ENCODE measurements at regions not wholly inside any gene's neighbourhood (a gene's known extent, or its start where the extent isn't known, plus 50 kb on each side); places are given as distances from the start of the nearest gene placed in this dataset.

- TF ChIP-seq EP300 (IDR thresholded peaks at IDR 0.05; ENCODE audit: borderline replicate concordance): no peak
- TF ChIP-seq FOXM1 (IDR thresholded peaks at IDR 0.05; ENCODE audit: borderline replicate concordance, low read depth): no peak
- no peak for TF ChIP-seq TCF12 (IDR thresholded peaks at IDR 0.05; ENCODE audit: low read depth)
- TF ChIP-seq NFIC (IDR thresholded peaks at IDR 0.05): no peak
- no peak for TF ChIP-seq ZBTB7A (IDR thresholded peaks at IDR 0.05; ENCODE audit: low read depth)
- TF ChIP-seq, protein P1, sequence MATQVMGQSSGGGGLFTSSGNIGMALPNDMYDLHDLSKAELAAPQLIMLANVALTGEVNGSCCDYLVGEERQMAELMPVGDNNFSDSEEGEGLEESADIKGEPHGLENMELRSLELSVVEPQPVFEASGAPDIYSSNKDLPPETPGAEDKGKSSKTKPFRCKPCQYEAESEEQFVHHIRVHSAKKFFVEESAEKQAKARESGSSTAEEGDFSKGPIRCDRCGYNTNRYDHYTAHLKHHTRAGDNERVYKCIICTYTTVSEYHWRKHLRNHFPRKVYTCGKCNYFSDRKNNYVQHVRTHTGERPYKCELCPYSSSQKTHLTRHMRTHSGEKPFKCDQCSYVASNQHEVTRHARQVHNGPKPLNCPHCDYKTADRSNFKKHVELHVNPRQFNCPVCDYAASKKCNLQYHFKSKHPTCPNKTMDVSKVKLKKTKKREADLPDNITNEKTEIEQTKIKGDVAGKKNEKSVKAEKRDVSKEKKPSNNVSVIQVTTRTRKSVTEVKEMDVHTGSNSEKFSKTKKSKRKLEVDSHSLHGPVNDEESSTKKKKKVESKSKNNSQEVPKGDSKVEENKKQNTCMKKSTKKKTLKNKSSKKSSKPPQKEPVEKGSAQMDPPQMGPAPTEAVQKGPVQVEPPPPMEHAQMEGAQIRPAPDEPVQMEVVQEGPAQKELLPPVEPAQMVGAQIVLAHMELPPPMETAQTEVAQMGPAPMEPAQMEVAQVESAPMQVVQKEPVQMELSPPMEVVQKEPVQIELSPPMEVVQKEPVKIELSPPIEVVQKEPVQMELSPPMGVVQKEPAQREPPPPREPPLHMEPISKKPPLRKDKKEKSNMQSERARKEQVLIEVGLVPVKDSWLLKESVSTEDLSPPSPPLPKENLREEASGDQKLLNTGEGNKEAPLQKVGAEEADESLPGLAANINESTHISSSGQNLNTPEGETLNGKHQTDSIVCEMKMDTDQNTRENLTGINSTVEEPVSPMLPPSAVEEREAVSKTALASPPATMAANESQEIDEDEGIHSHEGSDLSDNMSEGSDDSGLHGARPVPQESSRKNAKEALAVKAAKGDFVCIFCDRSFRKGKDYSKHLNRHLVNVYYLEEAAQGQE (IDR thresholded peaks at IDR 0.05; ENCODE audit: low read depth): no peak
- no peak for TF ChIP-seq TEAD4 (IDR thresholded peaks at IDR 0.05)
- TF ChIP-seq CREB1 (IDR thresholded peaks at IDR 0.05; ENCODE audit: low read depth): no peak
- TF ChIP-seq USF1 (IDR thresholded peaks at IDR 0.05): no peak
- TF ChIP-seq RAD21 (IDR thresholded peaks at IDR 0.05; ENCODE audit: low read depth): no peak
- no peak for TF ChIP-seq TAF1 (IDR thresholded peaks at IDR 0.05; ENCODE audit: low read depth)
- TF ChIP-seq YY1 (IDR thresholded peaks at IDR 0.05; ENCODE audit: low read depth): no peak
- TF ChIP-seq EGR1 (IDR thresholded peaks at IDR 0.05): no peak
- TF ChIP-seq MAX (IDR thresholded peaks at IDR 0.05): no peak
- TF ChIP-seq CEBPB (IDR thresholded peaks at IDR 0.05): no peak
Measured at GRCh38 chr6:62923728-62924127, 287.5 kb upstream of the FKBP1C start.

DNA sequence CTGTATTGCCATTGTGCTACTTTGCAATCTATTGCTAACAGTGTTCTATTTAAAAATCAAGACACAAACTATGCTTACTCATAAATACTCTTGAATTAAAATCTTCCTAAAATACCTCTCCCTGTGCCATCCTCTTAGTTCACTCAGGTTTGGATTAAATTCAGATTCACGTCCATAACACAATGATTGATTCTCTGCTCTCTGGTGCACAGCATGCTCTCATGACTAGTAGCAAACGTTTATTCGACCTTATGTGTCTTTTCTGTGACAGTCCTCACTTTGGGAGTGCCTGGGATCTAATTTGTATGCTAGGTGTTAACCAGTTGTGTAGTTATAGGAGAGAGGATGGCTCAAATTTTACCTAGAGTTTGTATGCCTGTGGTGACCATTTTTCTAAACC is 270.4 kb upstream of the FKBP1C start:
- TF ChIP-seq ZBTB7A (IDR thresholded peaks at IDR 0.05; ENCODE audit: low read depth) (no peak), EGR1 (IDR thresholded peaks at IDR 0.05) (no peak), CEBPB (IDR thresholded peaks at IDR 0.05) (no peak), FOXM1 (IDR thresholded peaks at IDR 0.05; ENCODE audit: borderline replicate concordance, low read depth) (no peak), USF1 (IDR thresholded peaks at IDR 0.05) (no peak), MAX (IDR thresholded peaks at IDR 0.05) (no peak)

GRCh38 chr6:62942000-62942399 is 269.3 kb upstream of the FKBP1C start:
- TF ChIP-seq ZBTB7A (IDR thresholded peaks at IDR 0.05; ENCODE audit: low read depth): no peak
- no peak for TF ChIP-seq RAD21 (IDR thresholded peaks at IDR 0.05; ENCODE audit: low read depth)
- TF ChIP-seq NFIC (IDR thresholded peaks at IDR 0.05): no peak
- TF ChIP-seq MAX (IDR thresholded peaks at IDR 0.05): no peak
- no peak for TF ChIP-seq EGR1 (IDR thresholded peaks at IDR 0.05)
- TF ChIP-seq, protein P1 (IDR thresholded peaks at IDR 0.05; ENCODE audit: low read depth): no peak
- TF ChIP-seq EP300 (IDR thresholded peaks at IDR 0.05; ENCODE audit: borderline replicate concordance): no peak
- no peak for TF ChIP-seq TAF1 (IDR thresholded peaks at IDR 0.05; ENCODE audit: low read depth)
- TF ChIP-seq YY1 (IDR thresholded peaks at IDR 0.05; ENCODE audit: low read depth): no peak
- no peak for TF ChIP-seq TEAD4 (IDR thresholded peaks at IDR 0.05)
- TF ChIP-seq CEBPB (IDR thresholded peaks at IDR 0.05): no peak
- no peak for TF ChIP-seq CREB1 (IDR thresholded peaks at IDR 0.05; ENCODE audit: low read depth)
- TF ChIP-seq USF1 (IDR thresholded peaks at IDR 0.05): no peak
- TF ChIP-seq TCF12 (IDR thresholded peaks at IDR 0.05; ENCODE audit: low read depth): no peak
- TF ChIP-seq FOXM1 (IDR thresholded peaks at IDR 0.05; ENCODE audit: borderline replicate concordance, low read depth): no peak

- no peak for TF ChIP-seq FOXM1 (IDR thresholded peaks at IDR 0.05; ENCODE audit: borderline replicate concordance, low read depth)
- TF ChIP-seq EGR1 (IDR thresholded peaks at IDR 0.05): no peak
- no peak for TF ChIP-seq CREB1 (IDR thresholded peaks at IDR 0.05; ENCODE audit: low read depth)
- TF ChIP-seq, protein P1 (IDR thresholded peaks at IDR 0.05; ENCODE audit: low read depth): no peak
- TF ChIP-seq ZBTB7A (IDR thresholded peaks at IDR 0.05; ENCODE audit: low read depth): no peak
- TF ChIP-seq USF1 (IDR thresholded peaks at IDR 0.05): no peak
- no peak for TF ChIP-seq EP300 (IDR thresholded peaks at IDR 0.05; ENCODE audit: borderline replicate concordance)
- no peak for TF ChIP-seq TEAD4 (IDR thresholded peaks at IDR 0.05)
- no peak for TF ChIP-seq NFIC (IDR thresholded peaks at IDR 0.05)
- TF ChIP-seq MAX (IDR thresholded peaks at IDR 0.05): no peak
- TF ChIP-seq TCF12 (IDR thresholded peaks at IDR 0.05; ENCODE audit: low read depth): no peak
- no peak for TF ChIP-seq TAF1 (IDR thresholded peaks at IDR 0.05; ENCODE audit: low read depth)
- no peak for TF ChIP-seq CEBPB (IDR thresholded peaks at IDR 0.05)
- no peak for TF ChIP-seq YY1 (IDR thresholded peaks at IDR 0.05; ENCODE audit: low read depth)
- TF ChIP-seq RAD21 (IDR thresholded peaks at IDR 0.05; ENCODE audit: low read depth): no peak
Measured at GRCh38 chr6:62968834-62969233, 242.4 kb upstream of the FKBP1C start.
